Stimulated activated CD8-positive, alpha-beta memory T cell treated with anti-CD3 and anti-CD28 coated beads, Interleukin-2, amount 100 ng/mL, for 48 hours (primary cell): ENCODE measurements at regions not wholly inside any gene's neighbourhood (a gene's known extent, or its start where the extent isn't known, plus 50 kb on each side); places are given as distances from the start of the nearest gene placed in this dataset.

Experiments used
- DNase-seq, 2 donors: peaks; one replicate each; pipeline ENCODE4 v3.0.0-alpha.2; 2020; ENCODE audit warnings: low read depth in 2 of 2

DNA sequence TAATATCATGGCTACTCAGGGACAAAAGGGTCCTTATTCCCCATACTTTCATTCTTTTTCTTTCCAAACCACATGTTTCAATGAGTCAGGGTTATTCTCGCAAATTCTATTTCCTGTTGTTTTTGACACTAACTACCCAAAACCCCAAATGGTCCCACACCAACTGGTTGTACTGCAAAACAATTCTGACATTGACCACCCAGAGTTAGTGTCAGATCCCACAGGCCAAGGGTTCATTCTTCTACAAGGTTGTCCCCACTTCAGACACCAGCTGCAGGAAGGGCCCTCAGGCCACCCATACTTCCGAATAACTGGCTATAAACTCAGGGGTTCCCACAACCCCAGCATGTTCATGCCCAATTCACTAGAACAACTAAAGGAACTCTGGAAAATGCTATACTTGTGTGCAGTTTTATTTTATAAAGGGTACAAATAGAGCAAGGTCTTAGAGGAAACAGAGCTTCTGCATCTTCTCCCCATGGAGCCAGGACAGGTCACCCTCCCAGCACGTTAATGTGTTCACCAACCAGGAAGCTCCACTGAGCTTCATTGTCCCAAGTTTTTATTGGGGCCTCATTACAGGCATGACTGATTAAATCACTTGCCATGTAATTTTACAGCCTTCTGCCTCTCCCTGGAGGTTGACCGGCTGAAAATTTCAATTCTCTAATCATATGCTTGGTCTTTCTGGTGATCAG, 334.8 kb downstream of the DRD1 start:
- no peak for DNase-seq

- no peak for DNase-seq
Measured at GRCh38 chr5:175107865-175108264, 336.1 kb downstream of the DRD1 start.

- no peak for DNase-seq
Measured at GRCh38 chr5:175107028-175107588, 336.9 kb downstream of the DRD1 start.

- DNase-seq, result no peak
Measured at GRCh38 chr5:175104677-175105076, 339.3 kb downstream of the DRD1 start.

GRCh38 chr5:175103746-175104145, 340.2 kb downstream of the DRD1 start:
- no peak for DNase-seq

DNA sequence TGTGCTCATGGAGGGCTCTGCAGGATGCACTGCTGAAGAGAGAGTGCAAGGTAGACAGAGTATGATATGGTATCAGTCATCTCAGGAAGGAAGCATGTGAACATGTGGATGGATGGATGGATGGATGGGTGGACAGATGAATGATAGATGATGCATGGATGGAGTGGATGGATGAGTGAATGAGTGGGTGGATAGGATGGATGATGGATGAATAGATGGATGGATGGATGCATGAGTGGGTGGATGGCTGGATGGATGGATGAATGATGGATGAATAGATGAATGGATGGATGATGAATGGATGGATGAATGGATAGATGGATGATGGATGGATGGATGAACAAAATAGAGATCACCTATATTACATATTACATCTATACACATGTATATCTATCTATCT, 341.3 kb downstream of the DRD1 start:
- DNase-seq, result no peak

DNA sequence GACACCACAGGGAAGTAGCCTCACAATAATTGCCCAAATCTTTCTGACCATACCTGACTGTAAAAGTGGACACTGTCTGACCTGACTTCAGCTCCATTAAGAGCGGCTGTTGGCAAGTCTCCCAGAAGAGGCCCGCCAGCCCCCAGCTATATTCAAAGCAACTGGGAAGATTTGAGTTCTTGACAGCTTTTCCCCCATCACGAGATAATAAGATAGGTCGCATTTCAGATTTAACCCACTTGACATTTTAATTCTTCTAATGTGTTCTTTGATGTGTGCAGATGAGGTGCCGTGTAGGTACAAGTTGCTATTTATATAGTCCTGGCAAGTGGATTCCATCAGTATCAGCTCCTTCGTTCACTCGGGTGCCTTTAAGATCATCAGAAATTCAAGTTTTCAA, 345.7 kb downstream of the DRD1 start:
- DNase-seq, result no peak

DNA sequence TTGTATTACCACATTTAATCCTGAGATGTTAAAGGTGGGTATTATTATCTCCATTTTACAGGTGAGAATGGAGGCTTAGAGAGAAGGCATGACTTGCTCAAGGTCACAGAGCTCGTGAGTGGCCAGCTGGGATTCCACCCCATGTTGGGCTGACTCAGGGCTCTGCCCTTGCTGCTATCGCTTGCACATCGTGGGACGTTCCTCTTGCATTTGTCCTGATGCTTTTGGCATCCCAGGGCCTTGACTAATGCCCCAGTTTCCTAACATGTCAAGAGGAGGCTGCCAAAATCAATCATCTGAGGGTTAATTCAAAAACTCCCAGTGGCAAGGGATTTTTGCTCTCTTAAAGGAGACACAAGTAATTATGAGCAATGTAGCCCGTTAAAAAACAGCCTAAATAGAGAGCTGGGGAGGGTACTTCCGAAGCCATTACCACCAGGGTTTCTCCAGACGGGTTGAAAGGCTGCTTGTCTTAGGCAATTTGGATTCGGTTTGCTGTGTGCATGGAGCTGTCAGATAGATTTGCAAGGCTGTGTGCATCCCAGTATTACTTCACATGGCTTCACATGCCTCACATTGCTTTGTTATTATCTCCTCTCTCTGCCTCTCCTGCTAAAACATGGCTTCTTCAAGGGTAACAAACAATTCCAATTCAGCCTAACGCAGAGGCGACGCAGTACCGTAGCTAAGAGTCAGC, 347.4 kb downstream of the DRD1 start:
- no peak for DNase-seq

GRCh38 chr5:175094461-175094860, 349.5 kb downstream of the DRD1 start:
- no peak for DNase-seq

GRCh38 chr5:175092691-175093090, 351.3 kb downstream of the DRD1 start:
- DNase-seq, result no peak

DNA sequence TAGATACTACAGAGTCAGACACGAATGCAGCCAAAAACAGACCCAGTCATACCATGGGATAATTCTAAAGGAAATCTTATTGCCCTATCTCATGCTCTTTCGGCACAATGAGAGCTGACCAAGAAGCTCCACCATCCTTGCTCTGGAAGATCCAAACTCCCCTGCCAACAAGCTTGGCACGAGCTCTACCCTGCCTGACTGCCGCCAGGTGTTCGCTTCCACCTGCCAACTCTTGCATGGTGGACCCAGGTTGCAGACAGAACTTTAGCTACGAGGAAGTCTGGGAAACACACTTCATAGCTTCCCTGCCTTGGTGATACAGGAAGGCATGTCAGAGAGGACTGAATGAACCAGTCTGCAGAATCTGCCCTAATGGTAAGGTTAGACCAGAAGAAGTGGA, 355.0 kb downstream of the DRD1 start:
- DNase-seq, result no peak

- DNase-seq, result no peak
Measured at GRCh38 chr5:175082866-175083590, 358.6 kb downstream of the MSX2 start.

GRCh38 chr5:175082346-175082745, 358.0 kb downstream of the MSX2 start:
- no peak for DNase-seq

- no peak for DNase-seq
Measured at GRCh38 chr5:175079707-175080106, 355.3 kb downstream of the MSX2 start.

GRCh38 chr5:175070283-175070682, 345.9 kb downstream of the MSX2 start:
- DNase-seq, result no peak

DNA sequence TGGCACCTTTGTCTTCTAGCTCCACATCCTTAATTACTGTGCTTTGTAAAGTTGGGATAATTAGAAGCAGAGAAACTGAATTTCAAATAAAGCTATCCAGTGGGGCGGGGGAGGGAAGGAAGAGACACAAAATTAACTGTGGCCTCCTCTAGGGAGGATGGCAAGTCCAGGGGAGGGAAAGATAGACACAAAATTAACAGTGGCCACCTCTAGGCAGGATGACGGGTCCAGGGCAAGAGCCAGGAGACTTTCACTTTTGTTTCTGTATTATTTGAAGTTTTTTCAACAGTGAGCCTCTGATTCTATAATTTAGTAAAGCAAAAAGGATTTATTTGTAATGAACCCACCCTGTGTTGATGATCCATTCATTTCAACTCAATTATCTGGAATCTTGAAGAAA, 335.9 kb downstream of the MSX2 start:
- DNase-seq, result no peak

GRCh38 chr5:175059687-175060211, 335.4 kb downstream of the MSX2 start:
- DNase-seq, result no peak

- DNase-seq, result no peak
Measured at GRCh38 chr5:175056831-175057230, 332.4 kb downstream of the MSX2 start.

DNA sequence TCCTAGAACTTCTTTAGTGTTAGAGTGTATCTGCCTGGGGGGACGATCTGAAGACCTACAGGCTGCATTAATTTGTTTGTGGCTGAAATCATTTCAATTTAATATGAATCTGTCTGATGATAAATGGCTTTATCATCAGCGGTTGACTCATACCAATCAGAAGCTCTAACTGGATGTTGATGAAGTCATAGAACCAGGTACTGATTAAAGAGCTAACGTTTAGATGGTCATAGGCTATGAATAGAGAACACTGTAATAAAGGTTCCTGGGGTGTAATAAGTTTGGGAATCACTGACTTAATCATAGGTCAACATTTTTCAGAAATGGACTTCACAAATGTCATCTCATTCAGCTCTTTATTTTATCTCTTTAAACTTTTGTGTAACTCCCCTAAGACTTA, 329.9 kb downstream of the MSX2 start:
- DNase-seq, result no peak

GRCh38 chr5:175052351-175052750, 328.0 kb downstream of the MSX2 start:
- no peak for DNase-seq

DNA sequence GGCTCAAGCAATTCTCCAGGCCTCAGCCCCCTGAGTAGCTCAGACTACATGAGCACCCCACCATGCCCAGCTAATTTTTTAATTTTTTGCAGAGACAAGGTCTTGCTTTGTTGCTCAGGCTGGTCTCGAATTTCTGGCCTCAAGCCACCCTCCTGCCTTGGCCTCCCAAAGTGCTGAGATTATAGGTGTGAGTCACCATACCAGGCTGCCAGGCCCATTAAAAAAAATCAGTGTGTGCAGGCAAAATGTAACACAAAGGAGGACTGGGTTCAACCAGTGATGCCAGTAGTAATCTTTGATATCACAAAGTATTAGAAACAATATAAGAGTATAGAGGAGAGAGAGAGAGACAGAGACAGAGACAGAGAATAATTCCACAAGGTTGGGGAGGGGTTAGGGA, 322.7 kb downstream of the MSX2 start:
- no peak for DNase-seq

GRCh38 chr5:175045820-175046219, 321.4 kb downstream of the MSX2 start:
- DNase-seq, result no peak
